Smooth muscle cell (in vitro differentiated cells): ENCODE measurements at regions not wholly inside any gene's neighbourhood (a gene's known extent, or its start where the extent isn't known, plus 50 kb on each side); places are given as distances from the start of the nearest gene placed in this dataset.

Experiments used
- DNase-seq: peaks from one replicate; lab custom pipeline; 2025; ENCODE audit not compliant: unreplicated experiment; lab: John Stamatoyannopoulos, UW
- H2AFZ ChIP-seq: fragments of 200-600 bp; sonication (generic); 2 replicates; pipeline ENCODE4 v1.6.0; 2016; ENCODE audit warnings: antibody characterized with exemption, low read depth, mild to moderate bottlenecking
- H3F3A ChIP-seq: fragments of 200-600 bp; sonication (generic); 2 replicates; pipeline ENCODE4 v1.6.0; 2017; ENCODE audit warnings: antibody characterized with exemption, low read depth
- H3K27ac ChIP-seq: fragments of 200-600 bp; sonication (generic); 2 replicates; pipeline ENCODE4 v1.5.1; 2016; ENCODE audit warnings: low read depth, mild to moderate bottlenecking
- H3K27me3 ChIP-seq: fragments of 200-600 bp; sonication (generic); 2 replicates; pipeline ENCODE4 v1.6.1; 2016; ENCODE audit warnings: low read depth, mild to moderate bottlenecking
- H3K36me3 ChIP-seq: fragments of 200-600 bp; sonication (generic); 2 replicates; pipeline ENCODE4 v1.5.1; 2016; ENCODE audit warnings: low read depth
- H3K4me1 ChIP-seq: fragments of 200-600 bp; sonication (generic); 2 replicates; pipeline ENCODE4 v1.5.1; 2016; ENCODE audit warnings: low read depth
- H3K4me2 ChIP-seq: fragments of 200-600 bp; sonication (generic); 2 replicates; pipeline ENCODE4 v1.6.0; 2016; ENCODE audit warnings: mild to moderate bottlenecking
- H3K4me3 ChIP-seq: fragments of 200-600 bp; sonication (generic); 2 replicates; pipeline ENCODE4 v1.5.1; 2016; ENCODE audit warnings: mild to moderate bottlenecking
- H3K79me2 ChIP-seq: fragments of 200-600 bp; sonication (generic); 2 replicates; pipeline ENCODE4 v1.6.0; 2016; ENCODE audit warnings: low read depth, mild to moderate bottlenecking
- H3K9ac ChIP-seq: fragments of 200-600 bp; sonication (generic); 2 replicates; pipeline ENCODE4 v1.6.0; 2016; ENCODE audit warnings: low read depth
- H3K9me3 ChIP-seq: fragments of 200-600 bp; sonication (generic); replicated peaks from 2 replicates; pipeline ENCODE4 v1.5.1; 2016; ENCODE audit warnings: low read depth
- H4K20me1 ChIP-seq: fragments of 200-600 bp; sonication (generic); 2 replicates; pipeline ENCODE4 v1.6.0; 2016; ENCODE audit warnings: low read depth
- WGBS: methylation state at CpG from one replicate; pipeline ENCODE4 v1.1.7; 2016; ENCODE audit warnings: low lambda C conversion rate; 5-methylcytosine and 5-hydroxymethylcytosine counted together
- TF ChIP-seq, protein P1 (sequence below): fragments of 200-600 bp; sonication (generic); IDR thresholded peaks from 2 replicates; pipeline ENCODE4 v1.5.1; 2017; ENCODE audit warnings: borderline replicate concordance, mild to moderate bottlenecking, antibody characterized with exemption; ENCODE audit not compliant: insufficient read depth, poor library complexity, severe bottlenecking

GRCh38 chr2:235165136-235165535 lies 213.3 kb downstream of the SH3BP4 start:
- no peaks in the 10 kb centered on the region for H3K9me3 ChIP-seq
- no peaks in the 10 kb centered on the region for H3K79me2 ChIP-seq
- 83% methylated on average over 9 of the region's 9 CpGs for whole genome bisulfite sequencing
- H3K4me3 ChIP-seq = no peak overlapping the region
- H4K20me1 ChIP-seq = no peaks in the 10 kb centered on the region
- H3K36me3 ChIP-seq = no peaks in the 10 kb centered on the region
- H3K9ac ChIP-seq = no peak overlapping the region
- no peaks in the 10 kb centered on the region for H3K27me3 ChIP-seq
- peaks cover 1% of the 10 kb centered on the region for H3F3A ChIP-seq
- no peak overlapping the region for H2AFZ ChIP-seq
- TF ChIP-seq, protein P1, sequence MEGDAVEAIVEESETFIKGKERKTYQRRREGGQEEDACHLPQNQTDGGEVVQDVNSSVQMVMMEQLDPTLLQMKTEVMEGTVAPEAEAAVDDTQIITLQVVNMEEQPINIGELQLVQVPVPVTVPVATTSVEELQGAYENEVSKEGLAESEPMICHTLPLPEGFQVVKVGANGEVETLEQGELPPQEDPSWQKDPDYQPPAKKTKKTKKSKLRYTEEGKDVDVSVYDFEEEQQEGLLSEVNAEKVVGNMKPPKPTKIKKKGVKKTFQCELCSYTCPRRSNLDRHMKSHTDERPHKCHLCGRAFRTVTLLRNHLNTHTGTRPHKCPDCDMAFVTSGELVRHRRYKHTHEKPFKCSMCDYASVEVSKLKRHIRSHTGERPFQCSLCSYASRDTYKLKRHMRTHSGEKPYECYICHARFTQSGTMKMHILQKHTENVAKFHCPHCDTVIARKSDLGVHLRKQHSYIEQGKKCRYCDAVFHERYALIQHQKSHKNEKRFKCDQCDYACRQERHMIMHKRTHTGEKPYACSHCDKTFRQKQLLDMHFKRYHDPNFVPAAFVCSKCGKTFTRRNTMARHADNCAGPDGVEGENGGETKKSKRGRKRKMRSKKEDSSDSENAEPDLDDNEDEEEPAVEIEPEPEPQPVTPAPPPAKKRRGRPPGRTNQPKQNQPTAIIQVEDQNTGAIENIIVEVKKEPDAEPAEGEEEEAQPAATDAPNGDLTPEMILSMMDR = no peak
- H3K27ac ChIP-seq = no peak overlapping the region
- peaks cover 5% of the 10 kb centered on the region for H3K4me1 ChIP-seq
- DNase-seq = no peak
- no peak overlapping the region for H3K4me2 ChIP-seq

DNA sequence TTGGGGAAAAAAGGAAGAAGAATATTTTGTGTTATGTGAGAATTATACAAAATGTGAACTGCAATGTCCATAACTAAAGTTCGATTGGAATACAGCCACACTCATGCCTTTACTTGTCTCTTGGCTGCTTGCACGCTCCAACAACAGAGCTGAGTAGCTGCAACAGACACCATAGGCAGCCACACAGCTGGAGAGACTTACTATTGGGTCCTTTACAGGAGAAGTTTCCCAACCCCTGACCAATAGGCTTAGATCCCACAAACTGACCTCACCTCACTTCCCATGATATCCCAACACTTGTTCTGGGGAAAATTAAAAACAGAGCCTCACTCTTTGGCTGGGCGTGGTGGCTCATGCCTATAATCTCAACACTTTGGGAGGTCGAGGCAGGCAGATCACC lies 213.8 kb downstream of the SH3BP4 start:
- Histone ChIP-seq H3K9ac (no peak overlapping the region), H3K4me1 (peaks cover 5% of the 10 kb centered on the region), H3K27me3 (no peaks in the 10 kb centered on the region), H3K79me2 (no peaks in the 10 kb centered on the region), H4K20me1 (no peaks in the 10 kb centered on the region), H3K36me3 (no peaks in the 10 kb centered on the region), H3K27ac (no peak overlapping the region), H3K4me3 (no peak overlapping the region), H3K4me2 (no peak overlapping the region), H3K9me3 (no peaks in the 10 kb centered on the region), H3F3A (peaks cover 4% of the 10 kb centered on the region), H2AFZ (no peak overlapping the region)
- DNase-seq = no peak
- 94% methylated on average over 4 of the region's 4 CpGs for WGBS
- TF ChIP-seq, protein P1 = no peak

GRCh38 chr2:235168174-235168979 lies 216.6 kb downstream of the SH3BP4 start:
- peaks cover 4% of the 10 kb centered on the region for H3F3A ChIP-seq
- TF ChIP-seq, protein P1 = no peak
- H3K4me1 ChIP-seq = peaks cover 5% of the 10 kb centered on the region
- no peaks in the 10 kb centered on the region for H3K27me3 ChIP-seq
- no peaks in the 10 kb centered on the region for H3K36me3 ChIP-seq
- H3K4me2 ChIP-seq = no peak overlapping the region
- no peak overlapping the region for H3K9ac ChIP-seq
- 66% methylated on average over 8 of the region's 8 CpGs for WGBS
- H3K79me2 ChIP-seq = no peaks in the 10 kb centered on the region
- DNase-seq = no peak
- no peaks in the 10 kb centered on the region for H3K9me3 ChIP-seq
- H3K27ac ChIP-seq = no peak overlapping the region
- H2AFZ ChIP-seq = no peak overlapping the region
- H3K4me3 ChIP-seq = no peak overlapping the region
- H4K20me1 ChIP-seq = no peaks in the 10 kb centered on the region

DNA sequence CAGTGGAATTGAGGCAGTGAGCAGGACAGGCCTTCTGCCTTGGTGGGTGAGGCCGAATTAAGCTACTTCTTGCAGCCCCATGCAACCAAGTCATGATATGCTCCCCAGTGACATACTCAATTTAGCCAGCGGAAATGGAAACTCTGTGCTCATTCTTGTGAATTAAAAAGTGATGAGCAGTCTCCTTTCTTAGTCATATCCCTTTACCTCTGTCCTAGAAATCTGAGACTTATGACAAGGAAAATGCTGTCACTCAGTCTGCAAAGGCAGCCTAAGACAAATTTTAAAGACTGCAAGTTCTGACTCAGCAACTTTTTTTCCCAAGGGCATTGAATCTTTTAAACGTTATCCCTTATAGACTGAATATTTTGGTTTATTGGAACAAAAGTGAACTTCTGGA lies 218.2 kb downstream of the SH3BP4 start:
- Histone ChIP-seq H2AFZ (no peak overlapping the region), H3K27ac (peak overlapping the region; percentile 83), H3K9ac (peak overlapping the region; percentile 58), H3F3A (peaks cover 4% of the 10 kb centered on the region), H3K9me3 (no peaks in the 10 kb centered on the region), H3K79me2 (no peaks in the 10 kb centered on the region), H3K4me1 (peaks cover 5% of the 10 kb centered on the region), H4K20me1 (no peaks in the 10 kb centered on the region), H3K4me2 (peak overlapping the region; percentile 46), H3K36me3 (no peaks in the 10 kb centered on the region), H3K27me3 (no peaks in the 10 kb centered on the region), H3K4me3 (no peak overlapping the region)
- TF ChIP-seq, protein P1 = no peak
- DNase-seq = no peak
- WGBS = 50% methylated on average over 3 of the region's 3 CpGs
